HG03095 (cell line): ENCODE measurements at regions not wholly inside any gene's neighbourhood (a gene's known extent, or its start where the extent isn't known, plus 50 kb on each side); places are given as distances from the start of the nearest gene placed in this dataset.
"Not testable (repeated sequence)": the region's sequence is repeated elsewhere in the genome, so short reads cannot be mapped to it uniquely, and the experiment has no call there.

ENCODE experiments used
- ATAC-seq: cut with Tn5 transposase; IDR thresholded peaks from one replicate; pipeline ENCODE4 v1.9.1; 2021; ENCODE audit warnings: moderate library complexity; ENCODE audit not compliant: unreplicated experiment

- no peak for ATAC-seq
These were observed 129.5 kb downstream of the TSEN15 start for GRCh38 chr1:184181044-184181443.

GRCh38 chr1:184183919-184184318 lies 132.4 kb downstream of the TSEN15 start:
- ATAC-seq = no peak

GRCh38 chr1:184184614-184185013 lies 133.1 kb downstream of the TSEN15 start:
- not testable (repeated sequence) for ATAC-seq

GRCh38 chr1:184185347-184185746 lies 133.8 kb downstream of the TSEN15 start:
- no peak for ATAC-seq

GRCh38 chr1:184186167-184186566 lies 134.6 kb downstream of the TSEN15 start:
- ATAC-seq = no peak

GRCh38 chr1:184187097-184187496 lies 135.6 kb downstream of the TSEN15 start:
- ATAC-seq = no peak

GRCh38 chr1:184188037-184188436 lies 136.5 kb downstream of the TSEN15 start:
- no peak for ATAC-seq

- ATAC-seq = no peak
These were observed 137.8 kb downstream of the TSEN15 start for GRCh38 chr1:184189361-184189760.

GRCh38 chr1:184190616-184191015 lies 139.1 kb downstream of the TSEN15 start:
- ATAC-seq = no peak

GRCh38 chr1:184191181-184191621 lies 139.7 kb downstream of the TSEN15 start:
- ATAC-seq = no peak

GRCh38 chr1:184192796-184193195 lies 141.3 kb downstream of the TSEN15 start:
- ATAC-seq = no peak

- ATAC-seq = no peak
These were observed 141.9 kb downstream of the TSEN15 start for GRCh38 chr1:184193451-184193850.

- ATAC-seq = no peak
These were observed 142.7 kb downstream of the TSEN15 start for GRCh38 chr1:184194236-184194635.

GRCh38 chr1:184195722-184196121 lies 144.2 kb downstream of the TSEN15 start:
- not testable (repeated sequence) for ATAC-seq

GRCh38 chr1:184197831-184198230 lies 146.3 kb downstream of the TSEN15 start:
- ATAC-seq = no peak

GRCh38 chr1:184199036-184199435 lies 147.5 kb downstream of the TSEN15 start:
- no peak for ATAC-seq

GRCh38 chr1:184199438-184200085 lies 148.0 kb downstream of the TSEN15 start:
- no peak for ATAC-seq

- ATAC-seq = no peak
These were observed 157.1 kb downstream of the TSEN15 start for GRCh38 chr1:184208622-184209021.

GRCh38 chr1:184210031-184210430 lies 158.5 kb downstream of the TSEN15 start:
- no peak for ATAC-seq

GRCh38 chr1:184210862-184211261 lies 159.3 kb downstream of the TSEN15 start:
- ATAC-seq = no peak

GRCh38 chr1:184212649-184213314 lies 161.3 kb downstream of the TSEN15 start:
- no peak for ATAC-seq

GRCh38 chr1:184214128-184214527 lies 162.6 kb downstream of the TSEN15 start:
- ATAC-seq = no peak
